ENCODE measurements at regions not wholly inside any gene's neighbourhood (a gene's known extent, or its start where the extent isn't known, plus 50 kb on each side); places are given as distances from the start of the nearest gene placed in this dataset.

DNA sequence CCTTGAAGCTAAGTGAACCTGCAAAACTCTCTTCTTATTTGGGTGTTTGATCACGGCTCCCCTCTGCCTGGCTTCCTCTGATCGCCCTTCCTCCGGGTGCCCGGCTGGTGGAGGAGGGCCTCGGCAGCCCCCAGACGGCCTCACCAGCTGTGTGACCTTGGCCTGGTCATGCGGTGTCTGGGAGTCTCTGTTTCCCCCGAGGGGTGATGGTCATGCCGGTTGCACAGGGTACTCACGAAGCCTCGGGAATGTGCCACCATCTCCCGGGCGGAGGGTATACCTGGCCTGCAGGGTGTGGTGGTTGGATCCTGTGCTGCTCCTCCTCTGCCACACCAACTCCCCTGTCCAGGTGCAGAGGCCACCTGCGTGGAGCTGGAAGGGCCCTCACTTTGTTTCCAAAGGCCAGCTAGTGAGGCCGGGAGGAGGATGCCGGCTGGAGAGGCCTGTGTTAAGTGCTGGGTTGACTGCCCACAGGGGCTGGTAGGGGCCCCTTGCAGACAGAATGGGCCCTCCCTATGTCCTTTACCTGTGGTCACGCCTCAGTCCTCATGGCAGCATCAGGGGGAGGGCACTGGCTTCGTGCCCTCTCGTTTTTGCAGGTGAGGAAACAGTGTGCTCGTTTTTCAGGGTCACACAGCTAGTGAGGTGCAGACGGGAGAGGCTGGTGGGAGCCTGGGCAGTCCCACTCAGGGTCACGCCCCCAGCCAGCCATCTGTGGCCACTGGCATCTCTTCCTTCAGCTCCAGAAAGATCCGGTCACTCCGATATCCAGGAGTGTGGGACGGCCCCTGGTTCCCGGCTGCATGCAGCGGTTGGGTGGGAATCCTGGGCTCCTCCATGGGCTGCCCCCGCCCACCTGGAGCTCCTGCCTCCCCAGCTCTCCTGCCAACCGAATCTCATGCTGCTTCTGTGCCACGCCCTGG is 148.5 kb upstream of the GSE1 start:
- Mint-ChIP-seq H3K4me3 (ENCODE audit: unreplicated experiment) (no peak overlapping the region), H3K27me3 (ENCODE audit: unreplicated experiment) (peaks cover 19% of the 10 kb centered on the region), H3K27ac (ENCODE audit: unreplicated experiment) (no peak overlapping the region), H3K4me1 (ENCODE audit: unreplicated experiment) (peaks cover 11% of the 10 kb centered on the region), H3K36me3 (ENCODE audit: low read depth, unreplicated experiment) (no peaks in the 10 kb centered on the region), H3K9me3 (ENCODE audit: unreplicated experiment) (no peaks in the 10 kb centered on the region)
- DNase-seq (ENCODE audit: low spot score), result no peak
- TF ChIP-seq, protein P1, sequence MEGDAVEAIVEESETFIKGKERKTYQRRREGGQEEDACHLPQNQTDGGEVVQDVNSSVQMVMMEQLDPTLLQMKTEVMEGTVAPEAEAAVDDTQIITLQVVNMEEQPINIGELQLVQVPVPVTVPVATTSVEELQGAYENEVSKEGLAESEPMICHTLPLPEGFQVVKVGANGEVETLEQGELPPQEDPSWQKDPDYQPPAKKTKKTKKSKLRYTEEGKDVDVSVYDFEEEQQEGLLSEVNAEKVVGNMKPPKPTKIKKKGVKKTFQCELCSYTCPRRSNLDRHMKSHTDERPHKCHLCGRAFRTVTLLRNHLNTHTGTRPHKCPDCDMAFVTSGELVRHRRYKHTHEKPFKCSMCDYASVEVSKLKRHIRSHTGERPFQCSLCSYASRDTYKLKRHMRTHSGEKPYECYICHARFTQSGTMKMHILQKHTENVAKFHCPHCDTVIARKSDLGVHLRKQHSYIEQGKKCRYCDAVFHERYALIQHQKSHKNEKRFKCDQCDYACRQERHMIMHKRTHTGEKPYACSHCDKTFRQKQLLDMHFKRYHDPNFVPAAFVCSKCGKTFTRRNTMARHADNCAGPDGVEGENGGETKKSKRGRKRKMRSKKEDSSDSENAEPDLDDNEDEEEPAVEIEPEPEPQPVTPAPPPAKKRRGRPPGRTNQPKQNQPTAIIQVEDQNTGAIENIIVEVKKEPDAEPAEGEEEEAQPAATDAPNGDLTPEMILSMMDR (IDR thresholded peaks at IDR 0.05; ENCODE audit: unreplicated experiment), result no peak

DNA sequence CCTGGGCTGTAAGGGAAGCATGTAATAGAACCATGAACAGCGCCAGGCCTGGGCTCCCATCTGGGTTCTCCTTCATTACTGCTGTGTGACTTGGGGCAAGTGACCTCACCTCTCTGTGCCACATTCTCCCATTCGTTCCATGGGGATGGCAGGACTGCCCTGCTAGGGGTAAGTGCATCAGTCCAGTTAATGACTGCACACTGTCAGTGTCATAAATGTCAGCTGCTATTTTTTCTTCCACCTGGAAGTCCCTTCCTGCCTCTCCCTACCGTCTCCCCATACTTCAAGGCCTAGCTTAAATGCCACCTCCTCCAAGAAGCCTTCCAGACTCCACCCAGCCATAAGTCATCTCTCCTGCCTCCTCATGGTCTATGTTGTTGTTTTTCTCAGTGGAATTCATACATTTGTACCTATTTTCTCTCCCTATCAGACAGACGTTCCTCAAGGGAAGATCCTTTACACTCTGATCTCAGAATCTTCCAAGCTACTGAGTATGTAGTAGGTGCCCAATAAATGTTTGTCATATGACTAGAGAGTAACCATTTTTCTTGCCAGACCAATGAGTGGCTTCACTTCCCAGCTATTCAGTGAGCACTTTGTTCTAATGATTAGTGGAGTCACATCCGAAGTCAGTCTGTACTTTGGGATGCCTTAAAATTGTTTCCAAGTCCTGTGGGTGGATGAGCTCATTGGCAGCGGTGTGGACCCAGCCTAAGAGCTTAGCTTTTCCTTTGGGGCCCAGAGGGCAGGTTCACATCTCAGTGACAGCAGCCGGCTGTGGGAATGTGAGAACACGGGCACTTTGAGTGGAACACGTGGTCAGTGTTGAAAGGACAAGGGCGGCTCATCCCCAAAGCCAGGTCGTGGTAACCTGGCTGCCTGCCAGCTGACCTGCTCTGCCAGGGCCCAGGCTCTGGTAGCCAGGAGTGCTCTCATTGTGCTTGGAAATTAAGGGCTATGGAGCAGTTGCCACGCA is 147.5 kb upstream of the GSE1 start:
- DNase-seq (ENCODE audit: low spot score), result no peak
- Mint-ChIP-seq H3K9me3 (ENCODE audit: unreplicated experiment) (no peaks in the 10 kb centered on the region), H3K36me3 (ENCODE audit: low read depth, unreplicated experiment) (no peaks in the 10 kb centered on the region), H3K4me3 (ENCODE audit: unreplicated experiment) (no peak overlapping the region), H3K27me3 (ENCODE audit: unreplicated experiment) (peaks cover 17% of the 10 kb centered on the region), H3K4me1 (ENCODE audit: unreplicated experiment) (peaks cover 6% of the 10 kb centered on the region), H3K27ac (ENCODE audit: unreplicated experiment) (no peak overlapping the region)
- TF ChIP-seq, protein P1 (IDR thresholded peaks at IDR 0.05; ENCODE audit: unreplicated experiment), result no peak

DNA sequence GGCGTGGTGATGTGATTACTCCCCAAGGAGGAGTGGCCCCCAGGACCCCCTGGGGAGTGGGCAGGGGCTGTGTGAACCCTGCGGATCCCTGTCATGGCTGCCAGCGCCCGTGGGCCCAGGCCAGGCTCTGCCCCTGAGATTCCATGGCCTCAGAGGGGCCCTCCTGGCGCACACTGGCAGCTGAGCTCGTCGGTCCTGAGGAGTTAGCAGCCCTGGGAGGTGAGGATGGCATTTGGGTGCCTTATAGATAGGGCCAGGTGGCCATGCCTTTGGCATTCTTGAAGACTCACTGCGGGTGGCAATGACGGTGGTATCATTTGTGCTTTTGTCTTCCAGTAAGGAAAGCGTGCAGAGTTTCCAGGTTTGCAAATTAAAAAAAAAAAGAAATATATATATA is 146.8 kb upstream of the GSE1 start:
- Mint-ChIP-seq H3K4me3 (ENCODE audit: unreplicated experiment) (no peak overlapping the region), H3K36me3 (ENCODE audit: low read depth, unreplicated experiment) (no peaks in the 10 kb centered on the region), H3K9me3 (ENCODE audit: unreplicated experiment) (no peaks in the 10 kb centered on the region), H3K4me1 (ENCODE audit: unreplicated experiment) (peaks cover 3% of the 10 kb centered on the region), H3K27me3 (ENCODE audit: unreplicated experiment) (peaks cover 13% of the 10 kb centered on the region), H3K27ac (ENCODE audit: unreplicated experiment) (no peak overlapping the region)
- no peak for DNase-seq (ENCODE audit: low spot score)
- TF ChIP-seq, protein P1 (IDR thresholded peaks at IDR 0.05; ENCODE audit: unreplicated experiment), result no peak

DNA sequence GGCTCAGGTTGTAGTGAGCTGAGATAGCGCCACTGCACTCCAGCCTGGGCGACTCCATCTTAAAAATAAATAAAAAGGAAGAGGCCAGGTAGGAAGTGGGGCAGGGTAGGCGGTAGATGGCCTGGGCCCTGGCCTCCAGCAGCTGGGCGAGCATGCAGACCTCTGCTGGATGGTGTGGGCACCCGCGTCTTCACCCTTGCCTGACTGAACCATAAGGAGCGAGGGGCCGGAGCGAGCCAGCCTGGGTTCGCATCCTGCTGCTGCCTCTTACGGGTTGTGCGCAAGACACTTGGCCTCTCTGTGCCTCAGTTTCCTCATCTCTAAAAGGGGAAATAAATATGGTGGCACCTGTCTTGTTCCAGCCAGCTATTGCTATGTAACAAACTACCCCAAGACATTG is 146.1 kb upstream of the GSE1 start:
- no peak overlapping the region for H3K4me3 Mint-ChIP-seq (ENCODE audit: unreplicated experiment)
- H3K27me3 Mint-ChIP-seq (ENCODE audit: unreplicated experiment), result peaks cover 15% of the 10 kb centered on the region
- TF ChIP-seq, protein P1 (IDR thresholded peaks at IDR 0.05; ENCODE audit: unreplicated experiment), result no peak
- peaks cover 3% of the 10 kb centered on the region for H3K4me1 Mint-ChIP-seq (ENCODE audit: unreplicated experiment)
- no peak for DNase-seq (ENCODE audit: low spot score)
- H3K9me3 Mint-ChIP-seq (ENCODE audit: unreplicated experiment), result no peaks in the 10 kb centered on the region
- no peaks in the 10 kb centered on the region for H3K36me3 Mint-ChIP-seq (ENCODE audit: low read depth, unreplicated experiment)
- H3K27ac Mint-ChIP-seq (ENCODE audit: unreplicated experiment), result no peak overlapping the region

Data from endothelial cell (in vitro differentiated cells).